HG02759 (cell line): ENCODE measurements at regions not wholly inside any gene's neighbourhood (a gene's known extent, or its start where the extent isn't known, plus 50 kb on each side); places are given as distances from the start of the nearest gene placed in this dataset.

Source experiments
- ATAC-seq: cut with Tn5 transposase; IDR thresholded peaks from one replicate; pipeline ENCODE4 v1.9.1; 2021; ENCODE audit warnings: mild to moderate bottlenecking, moderate library complexity; ENCODE audit not compliant: unreplicated experiment

- ATAC-seq = no peak
Measured at GRCh38 chr2:200725596-200725995, 86.1 kb upstream of the BZW1 start.

GRCh38 chr2:200728630-200729029 is 83.1 kb upstream of the BZW1 start:
- no peak for ATAC-seq

GRCh38 chr2:200730302-200730701 is 81.4 kb upstream of the BZW1 start:
- ATAC-seq = no peak

GRCh38 chr2:200730960-200731359 is 80.8 kb upstream of the BZW1 start:
- no peak for ATAC-seq

GRCh38 chr2:200732866-200733265 is 78.8 kb upstream of the BZW1 start:
- ATAC-seq = no peak

GRCh38 chr2:200733713-200734198 is 78.0 kb upstream of the BZW1 start:
- ATAC-seq = no peak

GRCh38 chr2:200735061-200735460 is 76.6 kb upstream of the BZW1 start:
- ATAC-seq = no peak

GRCh38 chr2:200736646-200737274 is 75.0 kb upstream of the BZW1 start:
- ATAC-seq = no peak

GRCh38 chr2:200737585-200737984 is 74.1 kb upstream of the BZW1 start:
- no peak for ATAC-seq

- no peak for ATAC-seq
Measured at GRCh38 chr2:200738590-200738989, 73.1 kb upstream of the BZW1 start.

GRCh38 chr2:200740907-200741306 is 70.8 kb upstream of the BZW1 start:
- no peak for ATAC-seq

GRCh38 chr2:200741468-200742202 is 70.1 kb upstream of the BZW1 start:
- no peak for ATAC-seq

GRCh38 chr2:200742426-200742825 is 69.3 kb upstream of the BZW1 start:
- ATAC-seq = no peak

GRCh38 chr2:200743042-200743676 is 68.6 kb upstream of the BZW1 start:
- no peak for ATAC-seq

GRCh38 chr2:200744201-200744602 is 67.5 kb upstream of the BZW1 start:
- no peak for ATAC-seq

- ATAC-seq = no peak
Measured at GRCh38 chr2:200746301-200746700, 65.4 kb upstream of the BZW1 start.

GRCh38 chr2:200747668-200748618 is 63.8 kb upstream of the BZW1 start:
- ATAC-seq = no peak

- ATAC-seq = no peak
Measured at GRCh38 chr2:200748779-200749178, 62.9 kb upstream of the BZW1 start.

GRCh38 chr2:200749631-200750322 is 61.9 kb upstream of the BZW1 start:
- no peak for ATAC-seq

GRCh38 chr2:200750323-200750910 is 61.3 kb upstream of the BZW1 start:
- ATAC-seq = no peak
